ENCODE measurements at regions not wholly inside any gene's neighbourhood (a gene's known extent, or its start where the extent isn't known, plus 50 kb on each side); places are given as distances from the start of the nearest gene placed in this dataset.

- Histone ChIP-seq H3K36me3 (ENCODE audit: low read depth, missing control alignments) (no peaks in the 10 kb centered on the region), H3K9me3 (no peaks in the 10 kb centered on the region), H3K4me3 (no peak overlapping the region), H3K27ac (no peak overlapping the region), H3K27me3 (no peaks in the 10 kb centered on the region), H3K4me1 (peaks cover 10% of the 10 kb centered on the region)
- no peak for DNase-seq
- TF ChIP-seq POLR2A (IDR thresholded peaks at IDR 0.05) (no peak), CTCF (IDR thresholded peaks at IDR 0.05) (no peak)
- WGBS, 2 donors, result 87 to 92% methylated on average over 14 of the region's 14 CpGs
- intact Hi-C loops (cut with DNase I; ENCODE audit: low total_unique reads), result no loop called here
These were observed 91.2 kb downstream of the TNFAIP2 start for GRCh38 chr14:103214461-103214958.

- Histone ChIP-seq H3K27ac (no peak overlapping the region), H3K36me3 (ENCODE audit: low read depth, missing control alignments) (no peaks in the 10 kb centered on the region), H3K27me3 (no peaks in the 10 kb centered on the region), H3K4me1 (no peaks in the 10 kb centered on the region), H3K4me3 (no peak overlapping the region), H3K9me3 (no peaks in the 10 kb centered on the region)
- TF ChIP-seq POLR2A (IDR thresholded peaks at IDR 0.05) (no peak), CTCF (IDR thresholded peaks at IDR 0.05) (no peak)
- 87 to 89% methylated on average over 9 to 10 of the region's 10 CpGs for WGBS, 2 donors
- DNase-seq, result no peak
- intact Hi-C loops (cut with DNase I; ENCODE audit: low total_unique reads), result no loop called here
These were observed 93.1 kb downstream of the TNFAIP2 start for GRCh38 chr14:103216399-103216798.

GRCh38 chr14:103216857-103217256 is 93.6 kb downstream of the TNFAIP2 start:
- 82 to 90% methylated on average over 5 of the region's 5 CpGs for WGBS, 2 donors
- intact Hi-C loops (cut with DNase I; ENCODE audit: low total_unique reads), result no loop called here
- no peaks in the 10 kb centered on the region for H3K36me3 ChIP-seq (ENCODE audit: low read depth, missing control alignments)
- H3K27me3 ChIP-seq, result no peaks in the 10 kb centered on the region
- TF ChIP-seq POLR2A (IDR thresholded peaks at IDR 0.05) (no peak), CTCF (IDR thresholded peaks at IDR 0.05) (no peak)
- H3K4me1 ChIP-seq, result no peaks in the 10 kb centered on the region
- no peak for DNase-seq
- no peak overlapping the region for H3K4me3 ChIP-seq
- no peak overlapping the region for H3K27ac ChIP-seq
- H3K9me3 ChIP-seq, result no peaks in the 10 kb centered on the region

- no peak overlapping the region for H3K4me3 ChIP-seq
- no peak for TF ChIP-seq POLR2A (IDR thresholded peaks at IDR 0.05)
- TF ChIP-seq CTCF (IDR thresholded peaks at IDR 0.05), result no peak
- no peak overlapping the region for H3K27ac ChIP-seq
- no peaks in the 10 kb centered on the region for H3K27me3 ChIP-seq
- no peaks in the 10 kb centered on the region for H3K9me3 ChIP-seq
- DNase-seq, result no peak
- intact Hi-C loops (cut with DNase I; ENCODE audit: low total_unique reads), result no loop called here
- 93 to 96% methylated on average over 1 of the region's 1 CpG for WGBS, 2 donors
- no peaks in the 10 kb centered on the region for H3K36me3 ChIP-seq (ENCODE audit: low read depth, missing control alignments)
- no peaks in the 10 kb centered on the region for H3K4me1 ChIP-seq
These were observed 94.3 kb downstream of the TNFAIP2 start for GRCh38 chr14:103217538-103217937.

Measured in testis (tissue), 2 donors.